CD14-positive monocyte (primary cell): ENCODE measurements at regions not wholly inside any gene's neighbourhood (a gene's known extent, or its start where the extent isn't known, plus 50 kb on each side); places are given as distances from the start of the nearest gene placed in this dataset.

Source experiments
- DNase-seq, 3 donors: peaks; one replicate each; pipeline ENCODE4 v3.0.0-alpha.2; 2011 to 2022
- H2AFZ ChIP-seq: 2 replicates; pipeline ENCODE4 v1.6.0; 2012; ENCODE audit warnings: mild to moderate bottlenecking, low read depth, low read length, inconsistent platforms; ENCODE audit not compliant: insufficient read depth, poor library complexity, severe bottlenecking
- H3K27ac ChIP-seq, 2 donors: 1 replicate in 1 of 2; 2 replicates in 1 of 2; pipeline ENCODE4 v1.5.1; 2012 to 2013; ENCODE audit warnings: low read length in 2 of 2, control low read depth in 1 of 2, inconsistent platforms in 1 of 2, low read depth in 1 of 2, mild to moderate bottlenecking in 1 of 2
- H3K27me3 ChIP-seq, 2 donors: one replicate each; pipeline versions ENCODE4 v1.6.0 to v1.6.1; 2011 to 2013; ENCODE audit warnings: low read length in 2 of 2; ENCODE audit not compliant: control insufficient read depth in 2 of 2, insufficient read depth in 2 of 2
- H3K36me3 ChIP-seq, 2 donors: replicated peaks in 1 of 2; 1 replicate in 1 of 2; 2 replicates in 1 of 2; pipeline versions ENCODE4 v1.5.1 to v1.6.1; 2012 to 2013; ENCODE audit warnings: low read length in 2 of 2, control low read depth in 1 of 2, inconsistent platforms in 1 of 2, mild to moderate bottlenecking in 1 of 2; ENCODE audit not compliant: insufficient read depth in 2 of 2, control insufficient read depth in 1 of 2
- H3K4me1 ChIP-seq, 2 donors: 1 replicate in 1 of 2; 2 replicates in 1 of 2; pipeline versions ENCODE4 v1.5.1 to v1.6.1; 2012 to 2013; ENCODE audit warnings: low read length in 2 of 2, control low read depth in 1 of 2, inconsistent platforms in 1 of 2, mild to moderate bottlenecking in 1 of 2, moderate library complexity in 1 of 2; ENCODE audit not compliant: insufficient read depth in 2 of 2, control insufficient read depth in 1 of 2
- H3K4me2 ChIP-seq: replicated peaks from 2 replicates; pipeline ENCODE3; 2012; ENCODE audit warnings: low read length, moderate library complexity, mild to moderate bottlenecking; ENCODE audit not compliant: poor library complexity, severe bottlenecking; ENCODE audit errors: extremely low read depth
- H3K4me3 ChIP-seq, 3 experiments: fragments of 200-600 bp in 1 of 3; sonication (generic) in 1 of 3; replicated peaks in 1 of 3; 1 replicate in 2 of 3; 2 replicates in 1 of 3; pipeline ENCODE4 v1.5.1; 2011 to 2013; ENCODE audit warnings: low read length in 3 of 3, mild to moderate bottlenecking in 3 of 3, control low read depth in 2 of 3, low read depth in 2 of 3, inconsistent platforms in 1 of 3, moderate library complexity in 1 of 3
- H3K79me2 ChIP-seq: 2 replicates; pipeline ENCODE4 v1.6.0; 2012; ENCODE audit warnings: mild to moderate bottlenecking, control low read depth, inconsistent platforms, low read length, moderate library complexity; ENCODE audit not compliant: insufficient read depth
- H3K9ac ChIP-seq: 2 replicates; pipeline ENCODE4 v1.6.0; 2017; ENCODE audit warnings: low read length, mild to moderate bottlenecking; ENCODE audit not compliant: insufficient read depth, poor library complexity, severe bottlenecking
- H3K9me3 ChIP-seq, 2 donors: replicated peaks in 1 of 2; 1 replicate in 1 of 2; 2 replicates in 1 of 2; pipeline versions ENCODE4 v1.5.1 to v1.6.1; 2012 to 2013; ENCODE audit warnings: low read length in 2 of 2, control low read depth in 1 of 2; ENCODE audit not compliant: control insufficient read depth in 1 of 2, insufficient read depth in 1 of 2
- H4K20me1 ChIP-seq: 2 replicates; pipeline ENCODE4 v1.6.0; 2012; ENCODE audit warnings: mild to moderate bottlenecking, low read length, control low read depth, moderate library complexity; ENCODE audit not compliant: insufficient read depth
- H3K27ac Mint-ChIP-seq, 7 donors: one replicate each; pipeline ENCODE4 v1.8.0; 2020; ENCODE audit warnings: mild to moderate bottlenecking in 7 of 7, mixed read lengths in 7 of 7, moderate library complexity in 6 of 7, inconsistent platforms in 2 of 7
- H3K27me3 Mint-ChIP-seq, 3 donors: one replicate each; pipeline ENCODE4 v1.8.0; 2021 to 2022; ENCODE audit warnings: low read depth in 3 of 3, mild to moderate bottlenecking in 3 of 3, mixed read lengths in 3 of 3, moderate library complexity in 3 of 3, inconsistent platforms in 1 of 3
- H3K36me3 Mint-ChIP-seq, 2 donors: one replicate each; pipeline ENCODE4 v1.8.0; 2020; ENCODE audit warnings: mixed read lengths in 2 of 2, inconsistent platforms in 1 of 2, mild to moderate bottlenecking in 1 of 2
- H3K4me1 Mint-ChIP-seq: one replicate; pipeline ENCODE4 v1.8.0; 2020; ENCODE audit warnings: mild to moderate bottlenecking, mixed read lengths
- H3K4me3 Mint-ChIP-seq, 2 donors: one replicate each; pipeline ENCODE4 v1.8.0; 2020; ENCODE audit warnings: mild to moderate bottlenecking in 2 of 2, mixed read lengths in 2 of 2, moderate library complexity in 1 of 2
- H3K9me3 Mint-ChIP-seq, 7 donors: one replicate each; pipeline ENCODE4 v1.8.0; 2020 to 2022; ENCODE audit warnings: mixed read lengths in 7 of 7, mild to moderate bottlenecking in 6 of 7, moderate library complexity in 6 of 7, inconsistent platforms in 2 of 7
- CTCF ChIP-seq: fragments of 200-600 bp; IDR thresholded peaks from one replicate; pipeline ENCODE4 v1.8.0; 2022; ENCODE audit warnings: antibody characterized with exemption, mild to moderate bottlenecking
- WGBS: methylation state at CpG from one replicate; pipeline ENCODE4 v1.1.5; 2013; ENCODE audit warnings: missing lambda C conversion rate; ENCODE audit not compliant: insufficient coverage; 5-methylcytosine and 5-hydroxymethylcytosine counted together
- intact Hi-C, 2 donors: fragments of 100-400 bp; cut with micrococcal nuclease; formaldehyde crosslinking; loops; one replicate each; pipeline versions ENCODE4 v1.15.0 to v1.15.1; 2023

GRCh38 chr14:25259470-25259869, 209.5 kb upstream of the STXBP6 start:
- Histone ChIP-seq H2AFZ (no peak overlapping the region), H3K9ac (no peak overlapping the region), H3K27ac (no peak overlapping the region), H3K79me2 (no peaks in the 10 kb centered on the region), H3K4me2 (no peak overlapping the region), H3K9me3 (no peaks in the 10 kb centered on the region), H3K4me1 (no peaks in the 10 kb centered on the region), H3K4me3 (no peak overlapping the region), H3K36me3 (no peaks in the 10 kb centered on the region), H3K27me3 (no peaks in the 10 kb centered on the region), H4K20me1 (no peaks in the 10 kb centered on the region)
- Mint-ChIP-seq H3K4me3 (no peak overlapping the region), H3K27ac (no peak overlapping the region), H3K9me3 (peaks cover 0 to 4% (median 2%) of the 10 kb centered on the region in 7 donors), H3K36me3 (no peaks in the 10 kb centered on the region), H3K4me1 (no peaks in the 10 kb centered on the region), H3K27me3 (peaks cover 0 to 9% (median 3%) of the 10 kb centered on the region in 3 donors)
- WGBS, result 100% methylated on average over 1 of the region's 1 CpG
- intact Hi-C loops, result no loop called here
- TF ChIP-seq CTCF, result no peak
- DNase-seq, result no peak

GRCh38 chr14:25252793-25253192, 202.8 kb upstream of the STXBP6 start:
- no peaks in the 10 kb centered on the region for H3K79me2 ChIP-seq
- no peaks in the 10 kb centered on the region for H3K4me1 ChIP-seq
- no peak overlapping the region for H3K4me2 ChIP-seq
- no peaks in the 10 kb centered on the region for H3K27me3 ChIP-seq
- intact Hi-C loops, result no loop called here
- H2AFZ ChIP-seq, result no peak overlapping the region
- Mint-ChIP-seq H3K9me3 (no peaks in the 10 kb centered on the region), H3K27ac (no peak overlapping the region), H3K27me3 (peaks cover 0 to 2% (median 0%) of the 10 kb centered on the region in 3 donors), H3K4me3 (no peak overlapping the region), H3K4me1 (no peaks in the 10 kb centered on the region), H3K36me3 (no peaks in the 10 kb centered on the region)
- no peaks in the 10 kb centered on the region for H3K9me3 ChIP-seq
- no peak overlapping the region for H3K4me3 ChIP-seq
- no peak overlapping the region for H3K9ac ChIP-seq
- no peaks in the 10 kb centered on the region for H4K20me1 ChIP-seq
- no peaks in the 10 kb centered on the region for H3K36me3 ChIP-seq
- no peak for TF ChIP-seq CTCF
- H3K27ac ChIP-seq, result no peak overlapping the region
- no peak for DNase-seq
- WGBS, result 95% methylated on average over 7 of the region's 11 CpGs
